ENCODE measurements at regions not wholly inside any gene's neighbourhood (a gene's known extent, or its start where the extent isn't known, plus 50 kb on each side); places are given as distances from the start of the nearest gene placed in this dataset.

GRCh38 chr2:234858790-234859329 lies 93.0 kb upstream of the SH3BP4 start:
- Histone ChIP-seq H3K36me3 (ENCODE audit: insufficient read depth, low read depth, low read length) (no peaks in the 10 kb centered on the region), H3K9me3 (ENCODE audit: insufficient read depth, low read depth, low read length) (no peaks in the 10 kb centered on the region), H3K4me3 (ENCODE audit: low read length) (no peak overlapping the region), H3K27ac (ENCODE audit: low read length) (no peak overlapping the region), H3K27me3 (ENCODE audit: insufficient read depth, low read length) (no peaks in the 10 kb centered on the region), H3K9ac (ENCODE audit: low read depth, low read length) (no peak overlapping the region), H3K4me1 (ENCODE audit: insufficient read depth, low read length) (0 out of 2 replicates have a peak, but pooled peaks cover 2% of the 10 kb centered on the region)

- 0 out of 2 replicates have a peak, but pooled peaks cover 2% of the 10 kb centered on the region for H3K4me1 ChIP-seq (ENCODE audit: insufficient read depth, low read length)
- no peak overlapping the region for H3K4me3 ChIP-seq (ENCODE audit: low read length)
- no peak overlapping the region for H3K9ac ChIP-seq (ENCODE audit: low read depth, low read length)
- H3K36me3 ChIP-seq (ENCODE audit: insufficient read depth, low read depth, low read length): no peaks in the 10 kb centered on the region
- no peak overlapping the region for H3K27ac ChIP-seq (ENCODE audit: low read length)
- H3K27me3 ChIP-seq (ENCODE audit: insufficient read depth, low read length): no peaks in the 10 kb centered on the region
- no peaks in the 10 kb centered on the region for H3K9me3 ChIP-seq (ENCODE audit: insufficient read depth, low read depth, low read length)
Observed at GRCh38 chr2:234858145-234858544, 93.7 kb upstream of the SH3BP4 start.

- Histone ChIP-seq H3K27me3 (ENCODE audit: insufficient read depth, low read length) (no peaks in the 10 kb centered on the region), H3K9ac (ENCODE audit: low read depth, low read length) (no peak overlapping the region), H3K36me3 (ENCODE audit: insufficient read depth, low read depth, low read length) (no peaks in the 10 kb centered on the region), H3K4me3 (ENCODE audit: low read length) (no peak overlapping the region), H3K27ac (ENCODE audit: low read length) (no peak overlapping the region), H3K9me3 (ENCODE audit: insufficient read depth, low read depth, low read length) (no peaks in the 10 kb centered on the region), H3K4me1 (ENCODE audit: insufficient read depth, low read length) (peaks cover 4% of the 10 kb centered on the region; the same call in 1 of the 2 replicates)
Observed at GRCh38 chr2:234853729-234854128, 98.1 kb upstream of the SH3BP4 start.

- Histone ChIP-seq H3K9ac (ENCODE audit: low read depth, low read length) (no peak overlapping the region), H3K9me3 (ENCODE audit: insufficient read depth, low read depth, low read length) (no peaks in the 10 kb centered on the region), H3K27ac (ENCODE audit: low read length) (no peak overlapping the region), H3K36me3 (ENCODE audit: insufficient read depth, low read depth, low read length) (no peaks in the 10 kb centered on the region), H3K4me3 (ENCODE audit: low read length) (no peak overlapping the region), H3K4me1 (ENCODE audit: insufficient read depth, low read length) (peaks cover 8% of the 10 kb centered on the region; the same call in 1 of the 2 replicates), H3K27me3 (ENCODE audit: insufficient read depth, low read length) (no peaks in the 10 kb centered on the region)
Observed at GRCh38 chr2:234852941-234853340, 98.9 kb upstream of the SH3BP4 start.

- H3K9me3 ChIP-seq (ENCODE audit: insufficient read depth, low read depth, low read length): no peaks in the 10 kb centered on the region
Observed at GRCh38 chr2:234852035-234852434, 99.8 kb upstream of the SH3BP4 start.

GRCh38 chr2:234851451-234851850 lies 100.4 kb upstream of the SH3BP4 start:
- Histone ChIP-seq H3K4me3 (ENCODE audit: low read length) (no peak overlapping the region), H3K27me3 (ENCODE audit: insufficient read depth, low read length) (no peaks in the 10 kb centered on the region), H3K27ac (ENCODE audit: low read length) (no peak overlapping the region), H3K9me3 (ENCODE audit: insufficient read depth, low read depth, low read length) (no peaks in the 10 kb centered on the region), H3K4me1 (ENCODE audit: insufficient read depth, low read length) (peaks cover 8% of the 10 kb centered on the region; the same call in 1 of the 2 replicates), H3K9ac (ENCODE audit: low read depth, low read length) (no peak overlapping the region), H3K36me3 (ENCODE audit: insufficient read depth, low read depth, low read length) (no peaks in the 10 kb centered on the region)

More at GRCh38 chr2:234852035-234852434, 99.8 kb upstream of the SH3BP4 start:
- Histone ChIP-seq H3K27ac (ENCODE audit: low read length) (no peak overlapping the region), H3K4me3 (ENCODE audit: low read length) (no peak overlapping the region), H3K9ac (ENCODE audit: low read depth, low read length) (no peak overlapping the region), H3K36me3 (ENCODE audit: insufficient read depth, low read depth, low read length) (no peaks in the 10 kb centered on the region), H3K27me3 (ENCODE audit: insufficient read depth, low read length) (no peaks in the 10 kb centered on the region), H3K4me1 (ENCODE audit: insufficient read depth, low read length) (peaks cover 8% of the 10 kb centered on the region; the same call in 1 of the 2 replicates)

GRCh38 chr2:234850818-234851217 lies 101.0 kb upstream of the SH3BP4 start:
- Histone ChIP-seq H3K9me3 (ENCODE audit: insufficient read depth, low read depth, low read length) (no peaks in the 10 kb centered on the region), H3K4me1 (ENCODE audit: insufficient read depth, low read length) (peaks cover 8% of the 10 kb centered on the region; the same call in 1 of the 2 replicates), H3K27ac (ENCODE audit: low read length) (no peak overlapping the region), H3K9ac (ENCODE audit: low read depth, low read length) (no peak overlapping the region), H3K27me3 (ENCODE audit: insufficient read depth, low read length) (no peaks in the 10 kb centered on the region), H3K4me3 (ENCODE audit: low read length) (no peak overlapping the region), H3K36me3 (ENCODE audit: insufficient read depth, low read depth, low read length) (no peaks in the 10 kb centered on the region)

GRCh38 chr2:234849678-234850077 lies 102.1 kb upstream of the SH3BP4 start:
- no peaks in the 10 kb centered on the region for H3K36me3 ChIP-seq (ENCODE audit: insufficient read depth, low read depth, low read length)
- H3K4me1 ChIP-seq (ENCODE audit: insufficient read depth, low read length): peaks cover 8% of the 10 kb centered on the region; the same call in 1 of the 2 replicates
- H3K4me3 ChIP-seq (ENCODE audit: low read length): no peak overlapping the region
- no peak overlapping the region for H3K27ac ChIP-seq (ENCODE audit: low read length)
- H3K9ac ChIP-seq (ENCODE audit: low read depth, low read length): no peak overlapping the region
- no peaks in the 10 kb centered on the region for H3K27me3 ChIP-seq (ENCODE audit: insufficient read depth, low read length)
- no peaks in the 10 kb centered on the region for H3K9me3 ChIP-seq (ENCODE audit: insufficient read depth, low read depth, low read length)

- Histone ChIP-seq H3K27me3 (ENCODE audit: insufficient read depth, low read length) (no peaks in the 10 kb centered on the region), H3K9ac (ENCODE audit: low read depth, low read length) (no peak overlapping the region), H3K9me3 (ENCODE audit: insufficient read depth, low read depth, low read length) (no peaks in the 10 kb centered on the region), H3K36me3 (ENCODE audit: insufficient read depth, low read depth, low read length) (no peaks in the 10 kb centered on the region), H3K4me1 (ENCODE audit: insufficient read depth, low read length) (peaks cover 8% of the 10 kb centered on the region; the same call in 1 of the 2 replicates), H3K4me3 (ENCODE audit: low read length) (no peak overlapping the region), H3K27ac (ENCODE audit: low read length) (no peak overlapping the region)
Observed at GRCh38 chr2:234848578-234848977, 103.2 kb upstream of the SH3BP4 start.

- H3K27me3 ChIP-seq (ENCODE audit: insufficient read depth, low read length): no peaks in the 10 kb centered on the region
- no peak overlapping the region for H3K4me3 ChIP-seq (ENCODE audit: low read length)
- no peaks in the 10 kb centered on the region for H3K9me3 ChIP-seq (ENCODE audit: insufficient read depth, low read depth, low read length)
- H3K36me3 ChIP-seq (ENCODE audit: insufficient read depth, low read depth, low read length): no peaks in the 10 kb centered on the region
- H3K9ac ChIP-seq (ENCODE audit: low read depth, low read length): no peak overlapping the region
- H3K4me1 ChIP-seq (ENCODE audit: insufficient read depth, low read length): peaks cover 8% of the 10 kb centered on the region; the same call in 1 of the 2 replicates
- H3K27ac ChIP-seq (ENCODE audit: low read length): no peak overlapping the region
Observed at GRCh38 chr2:234847639-234848038, 104.2 kb upstream of the SH3BP4 start.

- Histone ChIP-seq H3K27me3 (ENCODE audit: insufficient read depth, low read length) (no peaks in the 10 kb centered on the region), H3K27ac (ENCODE audit: low read length) (no peak overlapping the region), H3K4me3 (ENCODE audit: low read length) (no peak overlapping the region), H3K36me3 (ENCODE audit: insufficient read depth, low read depth, low read length) (no peaks in the 10 kb centered on the region), H3K9ac (ENCODE audit: low read depth, low read length) (no peak overlapping the region), H3K4me1 (ENCODE audit: insufficient read depth, low read length) (peaks cover 8% of the 10 kb centered on the region; the same call in 1 of the 2 replicates), H3K9me3 (ENCODE audit: insufficient read depth, low read depth, low read length) (no peaks in the 10 kb centered on the region)
Observed at GRCh38 chr2:234847364-234847635, 104.5 kb upstream of the SH3BP4 start.

GRCh38 chr2:234846599-234847363 lies 105.0 kb upstream of the SH3BP4 start:
- Histone ChIP-seq H3K9ac (ENCODE audit: low read depth, low read length) (no peak overlapping the region), H3K4me1 (ENCODE audit: insufficient read depth, low read length) (peaks cover 8% of the 10 kb centered on the region; the same call in 1 of the 2 replicates), H3K27ac (ENCODE audit: low read length) (no peak overlapping the region)

More at GRCh38 chr2:234846599-234847363, 105.0 kb upstream of the SH3BP4 start:
- Histone ChIP-seq H3K27me3 (ENCODE audit: insufficient read depth, low read length) (no peaks in the 10 kb centered on the region), H3K9me3 (ENCODE audit: insufficient read depth, low read depth, low read length) (no peaks in the 10 kb centered on the region), H3K36me3 (ENCODE audit: insufficient read depth, low read depth, low read length) (no peaks in the 10 kb centered on the region), H3K4me3 (ENCODE audit: low read length) (no peak overlapping the region)
